Breast epithelium (tissue), 4 donors: ENCODE measurements at regions not wholly inside any gene's neighbourhood (a gene's known extent, or its start where the extent isn't known, plus 50 kb on each side); places are given as distances from the start of the nearest gene placed in this dataset.

Experiments
- DNase-seq, 2 donors: peaks; one replicate each; pipeline ENCODE4 v3.0.0-alpha.2; 2019; ENCODE audit warnings: low spot score in 2 of 2
- H3K27ac ChIP-seq, 2 donors: fragments of 200-600 bp; sonication (generic) in 1 of 2; one replicate each; pipeline ENCODE4 v1.5.1; 2016 to 2019; ENCODE audit warnings: mild to moderate bottlenecking in 1 of 2
- H3K27me3 ChIP-seq, 2 donors: fragments of 200-600 bp; sonication (generic) in 1 of 2; one replicate each; pipeline versions ENCODE4 v1.5.1 to v1.6.0; 2017 to 2019; ENCODE audit warnings: control low read depth in 1 of 2, mild to moderate bottlenecking in 1 of 2
- H3K36me3 ChIP-seq: fragments of 200-600 bp; one replicate; pipeline ENCODE4 v1.5.1; 2019
- H3K4me1 ChIP-seq, 2 donors: fragments of 200-600 bp; sonication (generic); one replicate each; pipeline ENCODE4 v1.5.1; 2016 to 2019; ENCODE audit warnings: control low read depth in 1 of 2
- H3K4me3 ChIP-seq, 3 donors: fragments of 200-600 bp; sonication (generic); 1 replicate in 2 of 3; 2 replicates in 1 of 3; pipeline ENCODE4 v1.5.1; 2016 to 2019; ENCODE audit warnings: mild to moderate bottlenecking in 3 of 3, moderate library complexity in 2 of 3
- H3K9me3 ChIP-seq, 2 donors: fragments of 200-600 bp; sonication (generic) in 1 of 2; one replicate each; pipeline ENCODE4 v1.5.1; 2016 to 2019; ENCODE audit warnings: control low read depth in 1 of 2
- POLR2A ChIP-seq: fragments of 450-650 bp; IDR thresholded peaks from one replicate; pipeline ENCODE4 v1.6.1; 2016; ENCODE audit warnings: antibody characterized with exemption, mild to moderate bottlenecking, moderate library complexity
- POLR2AphosphoS5 ChIP-seq, 3 donors: sonication (generic); formaldehyde crosslinking; IDR thresholded peaks; one replicate each; pipeline ENCODE4 v1.6.1; 2017; ENCODE audit warnings: antibody characterized with exemption in 3 of 3
- intact Hi-C: fragments of 100-400 bp; cut with DNase I; formaldehyde crosslinking; loops from one replicate; pipeline ENCODE4 v1.15.1; 2023; ENCODE audit warnings: low total_unique reads
- TF ChIP-seq, protein P1 (sequence below), 3 donors: fragments of 450-650 bp; IDR thresholded peaks; one replicate each; pipeline ENCODE4 v1.5.1; 2016 to 2017; ENCODE audit warnings: antibody characterized with exemption in 3 of 3, mild to moderate bottlenecking in 3 of 3, moderate library complexity in 3 of 3

DNA sequence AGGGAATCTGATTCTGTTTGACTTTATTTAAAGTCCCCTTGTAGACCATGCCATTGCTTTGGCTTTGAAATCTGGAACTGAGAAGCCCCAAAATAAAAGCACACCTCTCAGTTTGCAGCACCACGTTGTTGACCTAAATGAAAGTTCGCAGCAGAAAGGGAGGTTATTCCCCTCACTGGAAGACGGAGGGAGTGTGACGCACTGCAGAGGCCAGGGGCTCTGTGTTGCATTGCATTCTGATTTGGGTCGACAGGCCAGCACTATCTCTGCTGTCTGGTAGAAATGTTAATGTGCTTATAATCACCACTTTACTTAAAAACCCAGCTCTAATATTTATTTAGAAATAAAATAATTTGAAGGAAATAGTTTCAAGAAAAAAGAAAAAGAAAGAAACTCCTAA is 675.2 kb upstream of the NR5A2 start:
- Histone ChIP-seq H3K27ac (no peak overlapping the region), H3K9me3 (no peaks in the 10 kb centered on the region), H3K36me3 (no peaks in the 10 kb centered on the region), H3K4me3 (no peak overlapping the region), H3K27me3 (no peaks in the 10 kb centered on the region), H3K4me1 (no peaks in the 10 kb centered on the region)
- TF ChIP-seq POLR2AphosphoS5 (IDR thresholded peaks at IDR 0.05) (no peak), POLR2A (no peak)
- TF ChIP-seq, protein P1, sequence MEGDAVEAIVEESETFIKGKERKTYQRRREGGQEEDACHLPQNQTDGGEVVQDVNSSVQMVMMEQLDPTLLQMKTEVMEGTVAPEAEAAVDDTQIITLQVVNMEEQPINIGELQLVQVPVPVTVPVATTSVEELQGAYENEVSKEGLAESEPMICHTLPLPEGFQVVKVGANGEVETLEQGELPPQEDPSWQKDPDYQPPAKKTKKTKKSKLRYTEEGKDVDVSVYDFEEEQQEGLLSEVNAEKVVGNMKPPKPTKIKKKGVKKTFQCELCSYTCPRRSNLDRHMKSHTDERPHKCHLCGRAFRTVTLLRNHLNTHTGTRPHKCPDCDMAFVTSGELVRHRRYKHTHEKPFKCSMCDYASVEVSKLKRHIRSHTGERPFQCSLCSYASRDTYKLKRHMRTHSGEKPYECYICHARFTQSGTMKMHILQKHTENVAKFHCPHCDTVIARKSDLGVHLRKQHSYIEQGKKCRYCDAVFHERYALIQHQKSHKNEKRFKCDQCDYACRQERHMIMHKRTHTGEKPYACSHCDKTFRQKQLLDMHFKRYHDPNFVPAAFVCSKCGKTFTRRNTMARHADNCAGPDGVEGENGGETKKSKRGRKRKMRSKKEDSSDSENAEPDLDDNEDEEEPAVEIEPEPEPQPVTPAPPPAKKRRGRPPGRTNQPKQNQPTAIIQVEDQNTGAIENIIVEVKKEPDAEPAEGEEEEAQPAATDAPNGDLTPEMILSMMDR (IDR thresholded peaks at IDR 0.05) = no peak
- no peak for DNase-seq
- intact Hi-C loops = no loop called here

DNA sequence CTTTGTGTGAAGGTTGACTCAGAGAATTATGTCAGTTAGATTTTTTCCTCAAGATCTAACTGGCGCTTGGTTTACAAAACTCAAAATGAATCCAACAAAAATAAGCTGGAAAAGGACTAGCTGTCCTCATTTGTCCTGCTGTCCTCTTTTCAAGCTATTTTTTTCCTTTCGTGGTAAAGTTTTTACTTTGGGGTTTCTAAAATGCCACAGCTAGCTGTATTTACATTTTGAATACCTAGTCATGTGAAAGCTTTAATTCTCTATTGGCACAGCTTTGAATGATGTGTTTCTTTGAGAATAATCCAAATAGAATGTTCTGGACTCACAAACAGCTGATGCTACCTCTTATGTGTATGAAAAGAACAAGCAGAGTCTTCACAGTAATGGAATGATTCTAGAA is 673.6 kb upstream of the NR5A2 start:
- H3K4me1 ChIP-seq = no peaks in the 10 kb centered on the region
- no peak for DNase-seq
- H3K27me3 ChIP-seq = no peaks in the 10 kb centered on the region
- no peak overlapping the region for H3K4me3 ChIP-seq
- H3K27ac ChIP-seq = no peak overlapping the region
- intact Hi-C loops = no loop called here
- TF ChIP-seq POLR2AphosphoS5 (IDR thresholded peaks at IDR 0.05) = no peak
- TF ChIP-seq, protein P1 (IDR thresholded peaks at IDR 0.05) = no peak
- no peak for TF ChIP-seq POLR2A
- H3K36me3 ChIP-seq = no peaks in the 10 kb centered on the region
- no peaks in the 10 kb centered on the region for H3K9me3 ChIP-seq

DNA sequence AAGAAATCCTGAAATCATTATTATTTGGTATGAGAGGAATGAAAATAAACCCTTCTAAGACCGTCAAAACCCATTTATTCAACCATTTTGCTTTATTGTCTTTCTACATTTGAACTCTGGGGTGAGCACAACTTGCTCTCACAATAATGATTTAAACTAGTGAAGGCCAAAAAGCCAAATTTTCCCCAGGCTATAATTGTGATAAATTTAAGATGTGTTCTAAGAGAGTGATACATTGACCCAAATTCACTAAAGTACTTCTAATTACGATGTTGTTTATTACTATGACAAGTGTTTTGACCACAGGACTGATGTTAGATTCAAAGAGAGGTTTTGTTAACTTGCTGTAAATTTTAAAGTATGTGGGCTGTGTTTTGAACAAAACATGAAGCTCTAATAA is 670.9 kb upstream of the NR5A2 start:
- intact Hi-C loops = no loop called here
- no peak for DNase-seq
- no peak overlapping the region for H3K27ac ChIP-seq
- H3K4me1 ChIP-seq = no peaks in the 10 kb centered on the region
- H3K9me3 ChIP-seq = no peaks in the 10 kb centered on the region
- no peak overlapping the region for H3K4me3 ChIP-seq
- no peaks in the 10 kb centered on the region for H3K27me3 ChIP-seq
- no peak for TF ChIP-seq POLR2AphosphoS5 (IDR thresholded peaks at IDR 0.05)
- no peak for TF ChIP-seq POLR2A
- TF ChIP-seq, protein P1 (IDR thresholded peaks at IDR 0.05) = no peak
- H3K36me3 ChIP-seq = no peaks in the 10 kb centered on the region

DNA sequence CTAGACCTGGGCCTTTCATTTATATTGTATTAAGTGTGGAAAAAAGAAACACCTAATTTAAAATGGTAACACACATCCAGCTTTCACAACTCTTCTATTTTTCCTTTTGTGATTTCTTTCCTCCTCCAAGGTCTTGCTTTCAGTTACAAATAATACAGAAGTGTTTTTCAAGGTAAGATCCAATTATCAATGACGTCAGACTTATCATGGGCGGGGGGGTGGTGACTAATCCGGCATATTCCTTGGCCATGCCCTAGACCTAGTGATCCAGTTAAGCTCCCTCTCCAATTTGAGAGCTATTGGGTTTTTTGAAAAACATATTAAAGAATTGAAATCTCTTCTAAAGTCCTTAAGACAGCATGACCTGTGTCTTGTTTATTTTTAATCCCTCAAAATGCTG is 669.9 kb upstream of the NR5A2 start:
- TF ChIP-seq POLR2AphosphoS5 (IDR thresholded peaks at IDR 0.05) (no peak), POLR2A (no peak)
- TF ChIP-seq, protein P1 (IDR thresholded peaks at IDR 0.05) = no peak
- H3K4me1 ChIP-seq = no peaks in the 10 kb centered on the region
- no peaks in the 10 kb centered on the region for H3K27me3 ChIP-seq
- intact Hi-C loops = no loop called here
- no peaks in the 10 kb centered on the region for H3K9me3 ChIP-seq
- H3K36me3 ChIP-seq = no peaks in the 10 kb centered on the region
- no peak overlapping the region for H3K4me3 ChIP-seq
- no peak for DNase-seq
- H3K27ac ChIP-seq = no peak overlapping the region

DNA sequence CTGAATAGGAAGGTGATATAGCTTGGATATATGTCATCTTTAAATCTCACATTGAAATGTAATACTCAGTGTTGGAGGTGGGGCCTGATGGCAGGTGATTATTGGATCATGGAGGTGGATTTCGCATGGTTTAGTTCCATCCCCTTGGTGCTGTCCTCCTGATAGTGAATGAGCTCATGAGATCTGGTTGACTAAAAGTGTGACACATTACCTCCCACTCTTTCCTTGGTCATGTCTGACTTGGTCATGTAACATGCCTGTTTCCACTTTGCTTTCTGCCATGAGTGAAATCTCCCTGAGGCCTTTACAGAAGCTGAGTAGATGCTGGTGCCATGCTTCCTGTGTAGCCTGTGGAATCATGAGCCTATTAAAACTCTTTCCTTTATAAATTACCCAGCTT is 664.5 kb upstream of the NR5A2 start:
- no peak for TF ChIP-seq POLR2A
- TF ChIP-seq, protein P1 (IDR thresholded peaks at IDR 0.05) = no peak
- no peak for TF ChIP-seq POLR2AphosphoS5 (IDR thresholded peaks at IDR 0.05)
- H3K27me3 ChIP-seq = no peaks in the 10 kb centered on the region
- H3K4me1 ChIP-seq = no peaks in the 10 kb centered on the region
- no peaks in the 10 kb centered on the region for H3K36me3 ChIP-seq
- no peak for DNase-seq
- no peak overlapping the region for H3K4me3 ChIP-seq
- H3K27ac ChIP-seq = no peak overlapping the region
- no peaks in the 10 kb centered on the region for H3K9me3 ChIP-seq
- intact Hi-C loops = no loop called here
